GM18868 (cell line): ENCODE measurements at regions not wholly inside any gene's neighbourhood (a gene's known extent, or its start where the extent isn't known, plus 50 kb on each side); places are given as distances from the start of the nearest gene placed in this dataset.
A peak's percentile ranks its signal among the peaks of the same experiment; 100 is the strongest.

Experiments
- ATAC-seq: cut with Tn5 transposase; IDR thresholded peaks from one replicate; pipeline ENCODE4 v1.9.1; 2021; ENCODE audit warnings: mild to moderate bottlenecking, moderate library complexity; ENCODE audit not compliant: unreplicated experiment

DNA sequence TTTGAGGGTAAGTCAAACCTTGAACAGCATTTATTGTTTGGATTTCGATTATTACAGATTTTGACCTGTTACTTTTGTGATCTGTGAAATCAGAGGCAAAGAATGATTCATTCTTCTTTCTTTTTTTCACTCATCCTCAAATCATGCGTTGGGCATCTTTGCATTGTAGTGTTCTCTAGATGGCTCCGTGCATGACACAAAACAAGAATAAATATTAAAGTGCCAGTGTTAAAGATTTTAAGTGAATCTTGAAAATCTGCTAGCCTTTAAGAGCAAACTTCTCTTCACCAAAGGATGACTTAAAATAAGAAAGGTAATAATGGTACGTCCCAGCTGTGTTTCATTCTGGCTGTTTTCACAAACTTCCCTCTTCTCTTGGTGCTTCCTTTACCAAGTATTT, 361.9 kb upstream of the SMARCA2 start:
- ATAC-seq = no peak

DNA sequence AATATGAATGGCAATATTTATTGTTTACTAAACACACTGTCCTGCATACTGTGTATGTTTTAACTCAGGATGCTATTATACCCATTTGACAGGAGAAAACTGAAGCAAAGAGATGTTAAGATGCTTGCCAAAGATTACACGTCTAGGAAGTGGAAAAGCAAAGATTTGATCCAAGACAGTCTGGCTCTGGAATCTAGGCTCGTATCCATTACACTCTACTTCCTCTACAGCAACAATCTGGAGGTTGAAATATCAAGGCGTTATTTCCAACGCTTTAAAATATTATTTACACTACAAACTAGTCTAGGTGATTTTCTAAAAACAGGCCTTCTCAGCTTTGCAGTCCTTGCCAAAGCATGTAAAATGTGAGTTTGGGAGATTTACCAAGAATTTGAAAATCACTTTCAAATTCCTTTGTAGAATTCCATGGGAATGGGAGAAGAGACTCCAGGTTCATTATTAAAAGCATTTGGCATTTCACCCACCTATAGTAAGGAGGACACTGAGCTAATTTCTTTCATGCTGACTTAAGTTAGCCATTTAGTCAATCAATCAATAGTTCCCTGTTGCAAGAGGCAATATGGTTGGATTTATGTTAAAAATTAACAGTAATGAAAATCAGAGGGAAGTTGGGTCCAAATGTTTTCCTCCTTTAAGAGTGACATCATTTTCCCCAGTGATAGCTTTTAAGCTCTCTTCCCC, 356.3 kb upstream of the SMARCA2 start:
- ATAC-seq = no peak

DNA sequence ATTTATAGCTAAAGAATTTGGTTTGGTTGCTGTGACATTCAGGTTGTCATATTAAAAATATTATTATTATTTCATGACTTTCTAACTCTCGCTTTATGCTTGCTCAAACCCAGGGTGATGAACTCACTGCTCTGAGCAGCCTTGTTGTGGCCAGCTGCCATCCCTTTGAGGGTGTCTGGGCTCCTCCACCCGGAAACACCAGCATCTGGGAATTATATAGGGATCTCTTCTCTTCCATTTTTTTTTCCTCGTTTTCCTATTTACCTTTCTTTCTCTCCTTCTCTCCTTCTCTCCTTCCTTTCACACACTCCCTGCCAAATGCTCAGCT, 355.8 kb upstream of the SMARCA2 start:
- ATAC-seq = no peak

DNA sequence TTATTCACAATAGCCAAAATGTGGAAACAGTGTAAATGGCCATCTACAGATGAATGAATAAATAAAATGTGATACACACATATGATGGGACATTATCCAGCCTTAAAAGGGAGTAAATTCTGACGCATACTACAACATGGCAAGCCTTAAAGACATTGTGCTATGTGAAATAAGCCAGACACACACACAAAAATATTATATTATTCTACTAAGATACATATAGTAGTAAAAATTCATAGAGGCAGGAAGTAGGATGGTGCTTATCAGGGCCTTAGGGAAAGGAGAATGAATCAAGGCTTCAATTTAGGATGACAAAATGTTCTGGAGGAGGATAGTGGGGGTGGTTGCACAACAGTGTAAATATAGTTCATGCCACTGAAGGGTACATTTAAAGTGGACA, 346.7 kb upstream of the SMARCA2 start:
- no peak for ATAC-seq

DNA sequence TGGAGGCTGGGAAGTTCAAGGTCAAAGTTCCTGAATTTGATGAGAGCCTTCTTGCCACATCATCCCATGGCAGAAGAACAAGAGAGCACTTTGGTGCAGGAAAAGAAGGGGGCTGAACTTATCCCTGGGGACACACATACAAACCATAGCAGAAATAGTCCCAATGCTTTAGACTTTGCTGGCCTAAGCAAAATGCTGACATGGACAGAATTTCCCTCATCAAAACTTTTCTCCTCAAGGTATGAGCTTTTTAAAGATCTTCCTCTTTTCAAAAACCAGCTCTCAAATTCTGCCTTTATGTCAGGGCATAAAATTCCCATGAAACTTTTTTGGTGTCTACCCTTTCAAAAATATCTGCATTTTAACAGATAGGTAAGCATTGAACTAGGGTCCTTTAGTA, 341.8 kb upstream of the SMARCA2 start:
- no peak for ATAC-seq

DNA sequence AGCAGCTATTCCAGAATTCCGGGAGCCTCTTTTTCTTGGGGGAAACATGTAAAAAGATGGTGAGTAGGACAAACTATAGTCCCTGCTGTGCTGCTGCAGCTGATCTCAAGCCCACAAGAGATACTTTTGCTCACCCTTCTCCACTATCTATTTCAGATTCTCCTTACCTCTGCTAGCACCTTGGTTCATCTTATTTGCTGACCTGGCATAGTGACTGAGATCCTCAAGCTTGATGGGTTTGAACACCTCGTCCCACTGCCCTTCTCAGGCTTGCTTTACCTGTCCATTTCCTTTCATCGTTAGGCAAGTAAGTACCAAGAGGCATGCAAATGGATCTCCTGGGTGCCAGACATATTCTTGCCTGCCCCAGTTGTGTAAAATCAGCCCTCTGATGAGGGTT, 338.4 kb upstream of the SMARCA2 start:
- ATAC-seq = no peak

DNA sequence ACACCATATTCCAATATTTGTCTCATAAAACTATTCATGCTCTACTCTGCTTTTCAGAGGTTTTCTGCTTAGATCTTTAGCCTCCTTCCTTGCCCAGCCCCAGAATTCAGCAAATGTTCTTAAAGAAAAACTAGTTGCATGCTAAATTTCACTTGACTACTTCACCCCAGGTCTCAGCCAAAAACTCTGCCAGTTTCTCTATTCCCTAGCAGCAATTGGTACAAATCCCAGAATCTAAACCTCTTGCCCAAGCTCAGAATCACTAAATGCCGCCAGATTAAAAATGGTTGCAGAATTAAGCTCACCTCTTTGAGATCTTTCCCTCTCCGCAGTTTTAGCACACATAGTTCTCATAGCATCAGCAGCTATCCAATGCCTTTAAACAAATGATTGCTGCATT, 331.2 kb upstream of the SMARCA2 start:
- no peak for ATAC-seq

DNA sequence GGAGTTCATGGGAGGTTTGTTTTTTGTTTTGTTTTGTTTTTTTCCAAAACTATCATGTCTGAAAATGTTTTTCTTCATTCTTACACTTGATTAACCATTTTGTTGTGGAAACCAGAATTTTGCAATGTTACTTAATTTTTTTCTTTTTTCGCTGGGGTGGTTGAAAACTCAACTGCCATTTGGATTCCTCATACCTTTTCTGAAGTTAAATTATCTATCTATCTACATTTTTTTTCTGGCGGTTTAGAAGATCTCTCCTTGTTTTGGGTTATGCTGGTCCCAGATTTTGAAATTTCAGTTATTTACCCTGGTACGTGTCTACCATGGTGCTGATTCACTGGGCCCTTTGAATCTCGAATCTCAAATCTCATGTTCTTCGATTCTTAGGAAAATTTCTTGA, 316.2 kb upstream of the SMARCA2 start:
- no peak for ATAC-seq

DNA sequence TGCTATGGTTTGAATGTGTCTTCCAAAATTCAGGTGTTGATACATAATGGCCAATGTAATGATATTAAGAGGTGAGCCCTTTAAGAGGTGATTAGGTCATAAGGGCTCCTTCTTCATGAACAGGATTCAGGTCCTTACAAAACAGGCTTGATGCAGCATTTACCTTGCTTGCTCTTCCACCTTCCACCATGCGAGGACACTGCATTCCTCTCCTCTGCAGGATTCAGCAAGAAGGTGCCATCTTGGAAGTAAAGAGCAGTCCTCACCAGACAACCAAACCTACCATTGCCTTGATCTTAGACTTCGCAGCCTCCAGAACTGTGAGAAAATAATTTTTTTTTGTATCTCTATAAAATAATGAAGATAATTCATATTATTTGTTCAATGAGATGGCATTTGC, 314.0 kb upstream of the SMARCA2 start:
- ATAC-seq = no peak

DNA sequence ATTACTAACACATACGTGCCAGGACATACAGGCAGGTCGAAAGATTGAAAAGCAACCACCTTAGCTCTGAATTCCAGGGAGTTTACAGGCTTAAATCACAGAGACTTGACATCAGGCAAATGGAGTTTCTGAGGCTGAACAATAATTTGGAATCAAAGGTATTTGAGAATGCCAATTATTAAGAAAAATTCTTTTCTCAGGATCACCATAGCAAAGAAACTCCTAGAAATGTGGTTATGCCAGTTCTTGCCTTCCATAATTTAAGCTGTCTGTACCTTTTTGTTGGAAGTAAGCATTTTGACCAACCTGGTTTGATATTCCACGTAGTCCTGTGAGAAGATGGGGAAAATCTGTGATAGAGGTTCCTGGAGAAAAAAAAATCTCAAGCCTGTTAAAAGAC, 312.4 kb upstream of the SMARCA2 start:
- no peak for ATAC-seq

DNA sequence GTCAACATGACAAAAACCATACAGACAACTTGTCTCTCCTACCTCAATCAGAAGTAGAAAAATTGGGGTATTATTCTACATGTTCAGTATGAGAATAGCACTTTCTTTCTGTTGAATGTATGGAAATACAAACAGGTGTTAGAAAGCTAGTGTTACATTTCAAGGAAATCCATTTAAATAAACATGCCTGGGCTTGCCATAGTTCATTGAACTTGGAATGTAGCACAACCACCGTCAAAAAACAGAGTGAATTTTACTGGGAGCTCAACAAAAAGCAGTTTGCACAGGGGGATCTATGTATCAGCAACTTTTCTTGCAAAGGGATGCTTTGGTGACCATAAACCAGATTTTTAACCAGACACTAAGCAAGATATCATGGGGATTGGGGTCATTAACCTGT, 307.9 kb upstream of the SMARCA2 start:
- ATAC-seq = no peak

DNA sequence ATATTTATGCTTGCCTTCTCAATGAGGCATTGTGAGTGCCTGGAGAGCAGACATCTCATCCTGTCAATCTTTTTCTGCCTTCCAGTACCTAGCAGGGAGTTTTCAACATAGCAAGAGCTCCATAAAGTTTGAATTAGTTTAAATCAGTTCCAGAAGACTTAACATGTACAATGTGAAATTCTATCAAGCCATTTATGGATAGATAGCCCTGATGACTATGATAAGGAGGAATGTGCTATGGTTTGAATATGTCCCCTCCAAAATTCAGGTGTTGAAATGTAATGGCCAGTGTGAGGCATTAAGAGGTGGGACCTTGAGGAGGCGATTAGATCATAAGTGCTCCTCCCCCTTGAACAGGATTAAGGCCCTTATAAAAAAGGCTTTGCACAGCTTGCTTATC, 306.9 kb upstream of the SMARCA2 start:
- ATAC-seq = no peak

DNA sequence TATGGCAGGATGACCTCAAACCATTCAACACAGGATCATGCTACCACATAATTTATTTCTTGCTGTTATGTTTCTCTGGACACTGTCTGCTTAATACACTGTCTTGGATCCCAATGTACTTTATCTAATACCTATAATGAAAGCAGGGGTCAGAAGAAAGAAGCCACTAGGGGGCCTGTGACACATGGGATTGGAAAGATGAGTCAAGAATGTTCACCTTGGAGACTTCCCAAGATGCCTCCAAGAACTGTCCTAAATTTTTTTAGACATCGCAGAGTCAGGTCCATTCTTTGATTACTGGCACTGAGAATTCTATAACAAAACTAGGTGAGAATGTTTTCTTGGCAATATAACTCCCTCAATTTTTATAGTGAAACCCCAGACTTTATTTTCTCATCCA, 305.8 kb upstream of the SMARCA2 start:
- no peak for ATAC-seq

DNA sequence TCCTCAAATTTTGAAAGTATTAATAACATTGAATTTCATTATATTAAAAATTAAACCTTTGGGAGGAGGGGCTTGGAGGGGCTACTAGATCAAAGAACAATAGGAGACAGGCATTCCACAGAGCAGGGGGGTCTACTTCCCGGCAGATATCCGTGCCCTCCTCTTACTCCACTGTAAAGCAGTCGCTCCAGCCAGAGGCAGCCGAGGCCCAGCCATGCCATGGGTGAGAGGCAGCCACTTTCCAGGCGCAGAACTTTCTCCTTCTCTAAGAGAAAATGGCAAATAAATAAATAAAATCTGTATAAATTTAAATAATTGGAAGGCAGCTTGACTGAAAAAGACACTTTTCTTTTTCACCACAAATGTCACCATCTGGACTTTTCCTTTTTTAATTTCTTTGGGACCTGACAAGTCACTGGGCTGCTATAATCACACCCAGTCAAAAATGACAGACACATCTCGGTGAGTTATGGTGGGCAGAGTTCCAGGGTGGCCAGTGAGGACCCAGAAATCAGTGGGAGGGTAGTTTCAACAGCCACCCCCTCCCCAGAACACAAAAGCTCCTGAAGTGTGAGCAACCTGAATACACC, 302.2 kb upstream of the SMARCA2 start:
- ATAC-seq = no peak

DNA sequence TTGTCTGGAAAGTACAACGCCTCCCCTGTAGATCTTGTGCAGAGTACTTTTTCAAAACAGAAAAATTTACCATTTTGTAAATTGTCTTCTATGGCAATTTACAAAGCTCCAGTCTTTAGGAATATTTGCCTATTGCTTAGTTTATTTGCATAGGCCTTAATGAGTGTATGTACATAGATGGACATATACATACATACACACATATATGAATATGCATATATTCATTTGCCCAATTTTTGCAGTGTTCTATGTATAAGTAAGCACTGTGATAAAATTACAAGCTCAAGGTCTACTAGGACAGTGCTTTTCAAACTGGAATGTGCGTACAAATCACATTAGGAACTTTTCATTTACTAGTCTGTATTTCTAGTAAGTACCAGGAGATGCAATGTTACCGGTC, 301.3 kb upstream of the SMARCA2 start:
- no peak for ATAC-seq

DNA sequence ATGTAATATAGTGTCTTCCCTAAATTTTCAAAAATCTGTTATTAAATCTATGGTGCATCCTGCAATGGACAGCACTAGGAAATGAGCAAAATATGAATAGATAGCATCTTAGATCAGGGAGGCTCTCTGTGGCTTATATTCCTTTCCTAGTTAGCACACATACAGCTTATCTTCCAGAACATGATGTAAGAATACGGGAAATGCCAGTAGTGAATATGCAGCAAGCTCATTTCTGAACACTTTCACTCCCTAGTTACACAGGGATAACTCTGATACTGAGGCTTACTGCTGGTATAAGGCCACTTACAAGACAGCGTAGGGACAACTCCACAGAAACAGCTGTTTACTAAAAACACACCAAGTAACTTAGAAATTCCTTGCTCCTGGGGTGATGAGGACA, 297.3 kb upstream of the SMARCA2 start:
- ATAC-seq = no peak

DNA sequence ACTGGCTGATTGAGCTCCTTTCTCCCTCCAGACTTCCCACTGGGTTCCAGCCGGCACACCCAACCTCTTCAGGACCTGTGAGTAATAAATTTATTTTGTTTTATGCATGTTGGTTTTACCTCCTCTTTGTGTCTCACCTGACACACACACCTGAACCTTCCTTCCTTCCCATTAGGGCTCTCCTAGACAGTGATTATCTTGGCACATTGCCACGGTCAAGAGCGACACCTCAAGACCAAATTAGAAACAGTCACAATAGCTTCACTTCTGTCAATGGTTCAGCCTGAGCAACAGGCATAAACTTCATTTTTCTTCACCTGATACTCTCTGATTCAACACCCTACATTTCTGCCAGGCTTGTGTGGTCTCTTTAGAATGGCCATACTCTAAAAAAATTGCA, 296.3 kb upstream of the SMARCA2 start:
- no peak for ATAC-seq

DNA sequence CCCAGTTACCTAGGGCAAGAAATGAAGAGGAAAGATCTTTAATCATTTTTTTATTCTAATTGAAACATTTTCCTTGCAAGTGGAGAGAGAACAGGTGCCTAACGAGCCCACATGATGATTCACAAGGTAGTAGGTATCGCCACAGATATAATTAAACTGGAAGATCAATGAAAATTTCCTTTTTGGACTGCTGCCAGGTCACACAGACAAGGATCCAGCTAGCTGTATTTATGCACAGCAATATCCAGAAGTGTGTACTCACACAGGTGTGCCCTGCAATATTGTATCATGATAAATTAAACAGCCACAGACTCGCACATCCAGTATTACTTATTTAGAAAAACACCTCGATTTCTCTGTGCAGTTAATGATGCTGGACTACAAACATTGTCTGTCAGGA, 294.0 kb upstream of the SMARCA2 start:
- no peak for ATAC-seq

DNA sequence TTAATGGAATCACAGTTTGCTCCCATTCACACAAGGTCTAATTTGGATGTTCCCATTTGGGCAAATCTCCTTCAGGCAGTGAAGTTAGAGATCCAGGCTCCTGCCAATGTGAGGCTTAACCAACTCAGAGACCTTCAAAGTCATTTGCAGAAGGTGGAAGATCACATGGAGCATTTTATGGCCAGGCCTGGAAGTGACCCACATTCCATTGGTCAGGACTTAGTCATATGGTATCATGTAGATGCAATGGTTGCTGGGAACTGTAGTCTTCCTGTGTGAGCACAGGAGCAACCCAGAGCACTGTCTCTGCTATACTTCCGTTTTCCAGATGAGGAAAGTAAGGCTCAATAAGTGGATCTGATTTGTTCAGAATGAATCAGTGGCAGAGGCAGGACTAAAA, 292.7 kb upstream of the SMARCA2 start:
- ATAC-seq = peak; percentile 61

DNA sequence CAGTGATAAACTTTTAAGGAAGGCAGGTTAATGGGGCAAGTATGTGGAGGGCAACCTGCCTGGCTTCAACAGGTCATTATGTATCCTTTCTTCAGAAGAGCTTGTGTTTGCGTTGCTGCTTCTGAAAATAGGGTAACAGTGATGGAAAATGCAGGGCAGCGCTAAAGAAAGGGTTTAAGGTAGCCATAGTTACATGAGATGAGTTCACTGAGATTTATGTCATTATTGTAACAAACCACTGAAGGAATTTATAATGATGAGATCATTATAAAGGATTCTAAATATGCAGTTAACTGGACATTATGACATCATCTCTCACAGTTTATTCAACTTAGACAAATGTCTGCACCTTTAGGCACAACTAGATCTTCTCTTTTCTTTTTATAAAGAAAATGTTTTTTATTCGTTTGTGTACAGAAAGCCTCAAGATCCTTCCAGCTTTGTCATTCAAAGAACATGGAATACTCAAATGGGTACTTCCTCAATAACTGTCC, 291.6 kb upstream of the SMARCA2 start:
- no peak for ATAC-seq

DNA sequence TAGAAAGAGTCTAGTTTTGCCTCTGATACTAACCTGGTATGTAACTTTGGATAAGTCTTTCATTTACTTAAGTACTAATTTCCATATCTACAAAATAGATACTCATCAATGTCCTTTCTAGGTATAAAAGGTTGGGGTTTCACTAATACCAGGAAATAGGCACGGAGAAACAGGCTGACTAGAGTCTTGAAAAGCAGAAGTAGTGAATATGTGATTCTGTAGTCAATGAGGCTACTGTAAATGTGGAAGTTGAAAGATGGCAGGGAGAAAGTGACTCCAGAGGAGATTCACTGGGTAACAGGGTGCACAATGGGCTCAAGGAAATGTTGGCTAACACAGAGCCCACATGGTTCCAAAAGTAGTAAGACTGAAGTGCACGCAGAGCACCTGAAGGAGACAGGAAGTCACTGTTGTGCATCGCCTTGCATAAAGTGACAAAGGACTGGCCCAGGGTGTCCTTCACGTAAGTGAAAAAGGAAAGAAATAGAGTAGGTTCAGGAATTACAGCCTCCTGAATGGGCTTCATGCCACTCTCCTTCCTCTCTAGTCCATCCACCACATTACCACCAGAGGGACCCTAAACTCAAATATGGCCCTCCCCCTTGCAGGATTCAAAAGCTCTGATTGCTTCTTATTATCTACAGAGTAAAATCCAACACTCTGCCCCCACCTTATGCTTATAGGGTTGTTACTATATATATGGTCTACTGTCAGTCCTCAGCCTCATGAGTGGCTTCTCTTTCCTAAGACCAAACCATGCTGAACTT, 288.0 kb upstream of the SMARCA2 start:
- ATAC-seq = peak; percentile 68

DNA sequence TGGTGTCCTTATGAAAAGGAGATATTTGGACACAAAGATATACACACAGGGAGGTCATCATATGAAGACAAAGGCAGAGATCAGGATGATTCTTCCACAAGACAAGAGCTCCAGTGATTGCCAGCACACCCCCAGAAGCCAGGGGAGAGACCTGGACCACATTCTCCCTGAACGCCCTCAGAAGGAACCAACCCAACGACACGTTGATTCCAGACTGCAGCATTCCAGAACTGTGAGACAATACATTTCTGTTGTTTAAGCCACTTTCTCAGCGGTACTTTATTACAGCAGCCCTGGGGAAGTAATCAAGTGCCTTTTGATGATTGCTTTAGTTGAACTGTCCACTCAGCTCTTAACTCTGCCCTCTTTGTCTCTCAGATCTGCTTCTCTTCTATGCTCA, 285.5 kb upstream of the SMARCA2 start:
- no peak for ATAC-seq
